GM12878 (cell line): ENCODE measurements at regions not wholly inside any gene's neighbourhood (a gene's known extent, or its start where the extent isn't known, plus 50 kb on each side); places are given as distances from the start of the nearest gene placed in this dataset.

Experiments used
- ATAC-seq: fragments of 200-7000 bp; cut with Tn5 transposase; 3 replicates; pipeline ENCODE4 v1.9.1; 2020; ENCODE audit warnings: mild to moderate bottlenecking, moderate library complexity
- BruUV-seq: library from RNA; stranded (reverse); fragments of 400-500 nt; replicated peaks from 2 replicates; lab custom pipeline; 2021; lab: Mats Ljungman, UMichigan
- CTCF ChIA-PET: fragments of 300-600 bp; sonication (Branson Sonifier 250); formaldehyde crosslinking; extraction: SDS; loops from one replicate; lab custom pipeline; 2021; ENCODE audit warnings: inconsistent platforms; lab: Yijun Ruan, JAX
- POLR2A ChIA-PET: fragments of 350-600 bp; formaldehyde crosslinking; extraction: SDS; loops from one replicate; lab custom pipeline; 2021; ENCODE audit warnings: inconsistent platforms; lab: Charles Lee
- RAD21 ChIA-PET: fragments of 300-600 bp; sonication (Branson Sonifier 250); formaldehyde crosslinking; loops from one replicate; lab custom pipeline; 2023; ENCODE audit warnings: antibody characterized with exemption; ENCODE audit not compliant: unreplicated experiment; lab: Charles Lee
- SMC1A ChIA-PET: fragments of 300-600 bp; sonication (Branson Sonifier 250); formaldehyde crosslinking; loops from one replicate; lab custom pipeline; 2023; ENCODE audit not compliant: unreplicated experiment, uncharacterized antibody; lab: Charles Lee
- DNase-seq: peaks from one replicate; pipeline ENCODE4 v3.0.0-alpha.2; 2011; ENCODE audit warnings: low read depth, low spot score
- FAIRE-seq: peaks from 3 replicates; lab custom pipeline; 2011; peaks lifted over from hg19 to GRCh38; lab: Jason Lieb, UNC
- H2AFZ ChIP-seq: 2 replicates; pipeline ENCODE4 v1.6.0; 2011; ENCODE audit warnings: low read depth, low read length, control low read depth; ENCODE audit not compliant: control insufficient read depth
- H3K27ac ChIP-seq: 2 replicates; pipeline ENCODE4 v1.5.1; 2011; ENCODE audit warnings: control low read depth; ENCODE audit not compliant: control insufficient read depth, insufficient read depth
- H3K27me3 ChIP-seq, 2 experiments: replicated peaks in 1 of 2; 2 replicates each; pipeline versions ENCODE4 v1.6.0 to v1.6.1; 2011; ENCODE audit warnings: low read length in 1 of 2; ENCODE audit not compliant: control insufficient read depth in 2 of 2, insufficient read depth in 2 of 2
- H3K36me3 ChIP-seq, 2 experiments: 2 replicates each; pipeline ENCODE4 v1.5.1; 2011; ENCODE audit warnings: low read length in 1 of 2; ENCODE audit not compliant: control insufficient read depth in 2 of 2, insufficient read depth in 2 of 2
- H3K4me1 ChIP-seq: 2 replicates; pipeline ENCODE4 v1.6.1; 2011; ENCODE audit warnings: mild to moderate bottlenecking, low read length, moderate library complexity, mixed read lengths; ENCODE audit not compliant: control insufficient read depth, insufficient read depth
- H3K4me2 ChIP-seq: 2 replicates; pipeline ENCODE4 v1.6.0; 2011; ENCODE audit warnings: control low read depth; ENCODE audit not compliant: control insufficient read depth, insufficient read depth
- H3K4me3 ChIP-seq: fragments of 200-600 bp; sonication (generic); 2 replicates; pipeline ENCODE4 v1.5.1; 2016
- H3K79me2 ChIP-seq: 2 replicates; pipeline ENCODE4 v1.6.0; 2011; ENCODE audit warnings: low read length; ENCODE audit not compliant: control insufficient read depth, insufficient read depth
- H3K9ac ChIP-seq: 2 replicates; pipeline ENCODE4 v1.8.0; 2011; ENCODE audit warnings: low read length, control low read depth, mixed read lengths; ENCODE audit not compliant: control insufficient read depth, insufficient read depth
- H3K9me3 ChIP-seq: replicated peaks from 3 replicates; pipeline ENCODE4 v1.5.1; 2011; ENCODE audit warnings: mild to moderate bottlenecking, low read length; ENCODE audit not compliant: control insufficient read depth, insufficient read depth
- H4K20me1 ChIP-seq: 2 replicates; pipeline ENCODE4 v1.6.0; 2011; ENCODE audit not compliant: control insufficient read depth, insufficient read depth
- ASH2L ChIP-seq: fragments of 300-600, 200-600 bp; sonication (generic); IDR thresholded peaks from 2 replicates; pipeline ENCODE4 v1.6.1; 2017; ENCODE audit warnings: low read depth, mild to moderate bottlenecking, borderline replicate concordance
- CHD2 ChIP-seq: IDR thresholded peaks from 2 replicates; pipeline ENCODE4 v1.6.1; 2011; ENCODE audit warnings: low read depth, low read length, improper control_type of control experiment, borderline replicate concordance
- CREM ChIP-seq: IDR thresholded peaks from 2 replicates; pipeline ENCODE4 v1.6.1; 2014; ENCODE audit warnings: antibody characterized with exemption, low read depth
- EED ChIP-seq: sonication (generic); IDR thresholded peaks from 2 replicates; pipeline ENCODE4 v1.6.1; 2016; ENCODE audit warnings: antibody characterized with exemption, low read depth
- FOS ChIP-seq: IDR thresholded peaks from 3 replicates; pipeline ENCODE4 v1.6.1; 2011; ENCODE audit warnings: borderline replicate concordance; ENCODE audit not compliant: insufficient read length; ENCODE audit errors: extremely low read depth
- MTA3 ChIP-seq: IDR thresholded peaks from 2 replicates; pipeline ENCODE4 v1.6.1; 2012; ENCODE audit warnings: low read length, inconsistent platforms, borderline replicate concordance
- PAX8 ChIP-seq: fragments of 450-650 bp; IDR thresholded peaks from 2 replicates; pipeline ENCODE4 v1.6.1; 2017; ENCODE audit warnings: mild to moderate bottlenecking, moderate library complexity
- POLR2AphosphoS5 ChIP-seq: IDR thresholded peaks from 2 replicates; pipeline ENCODE4 v1.6.1; 2011; ENCODE audit warnings: mild to moderate bottlenecking, low read length, inconsistent platforms
- RFX5 ChIP-seq: IDR thresholded peaks from 2 replicates; pipeline ENCODE4 v1.6.1; 2011; ENCODE audit warnings: low read depth, low read length, improper control_type of control experiment
- SMAD1 ChIP-seq: fragments of 450-650 bp; IDR thresholded peaks from 2 replicates; pipeline ENCODE4 v1.6.1; 2018; ENCODE audit warnings: mild to moderate bottlenecking, low read depth; ENCODE audit not compliant: partially characterized antibody
- SMAD5 ChIP-seq: IDR thresholded peaks from 2 replicates; pipeline ENCODE4 v1.6.1; 2016; ENCODE audit warnings: antibody characterized with exemption, low read depth
- SREBF2 ChIP-seq: IDR thresholded peaks from 2 replicates; pipeline ENCODE4 v1.6.1; 2012; ENCODE audit warnings: mild to moderate bottlenecking, low read length
- YBX1 ChIP-seq: fragments of 450-650 bp; IDR thresholded peaks from 2 replicates; pipeline ENCODE4 v1.6.1; 2016; ENCODE audit warnings: antibody characterized with exemption
- WGBS: methylation state at CpG from one replicate; pipeline ENCODE4 v1.1.6; 2016; ENCODE audit warnings: low lambda C conversion rate; ENCODE audit not compliant: insufficient replicate concordance, insufficient coverage; ENCODE audit errors: missing lambda C conversion rate; 5-methylcytosine and 5-hydroxymethylcytosine counted together
- in situ Hi-C: fragments of 300-500 bp; cut with MboI; formaldehyde crosslinking; loops from 9 replicates; pipeline ENCODE4 v1.14.3; 2018; ENCODE audit warnings: mixed read lengths
- intact Hi-C: fragments of 100-400 bp; cut with micrococcal nuclease; formaldehyde crosslinking; loops from one replicate; pipeline ENCODE4 v1.14.2; 2022; ENCODE audit not compliant: unreplicated experiment
- TF ChIP-seq, protein P1 (sequence below): fragments of 450-650 bp; IDR thresholded peaks from 2 replicates; pipeline ENCODE4 v1.6.1; 2016; ENCODE audit warnings: mild to moderate bottlenecking

DNA sequence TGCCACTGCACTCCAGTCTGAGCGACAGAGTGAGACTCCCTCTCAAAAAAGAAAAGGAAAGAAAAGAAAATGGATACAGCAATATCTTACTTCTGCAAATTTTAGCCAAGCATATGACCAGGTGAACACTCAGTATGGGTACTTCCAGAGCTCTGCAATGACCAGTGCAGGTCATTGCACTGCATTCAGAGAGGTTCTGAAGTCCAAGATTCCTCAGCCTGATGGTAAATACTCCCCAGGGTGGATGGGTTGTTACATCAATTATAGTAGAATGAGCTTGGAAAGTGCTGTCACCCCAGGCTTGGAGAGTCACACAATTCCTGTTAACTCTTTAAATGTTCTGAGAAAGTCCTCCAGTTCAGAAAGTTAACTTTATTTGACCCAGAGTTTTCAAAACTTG, 103.7 kb downstream of the RPLP1 start:
- Histone ChIP-seq H3K79me2 (no peaks in the 10 kb centered on the region), H4K20me1 (no peaks in the 10 kb centered on the region), H2AFZ (no peak overlapping the region), H3K36me3 (no peaks in the 10 kb centered on the region), H3K4me2 (no peak overlapping the region), H3K4me3 (no peak overlapping the region), H3K27ac (no peak overlapping the region), H3K27me3 (peaks cover 1 to 8% of the 10 kb centered on the region in 2 experiments), H3K9ac (no peak overlapping the region), H3K4me1 (no peaks in the 10 kb centered on the region), H3K9me3 (peaks cover 6% of the 10 kb centered on the region; the same call in 1 of the 3 replicates)
- no peak for FAIRE-seq
- no peak for ATAC-seq
- WGBS, result 33% methylated on average over 1 of the region's 1 CpG
- CTCF ChIA-PET, result no interaction called here
- TF ChIP-seq CREM (no peak), SREBF2 (no peak), PAX8 (no peak), ASH2L (no peak)
- TF ChIP-seq, protein P1, sequence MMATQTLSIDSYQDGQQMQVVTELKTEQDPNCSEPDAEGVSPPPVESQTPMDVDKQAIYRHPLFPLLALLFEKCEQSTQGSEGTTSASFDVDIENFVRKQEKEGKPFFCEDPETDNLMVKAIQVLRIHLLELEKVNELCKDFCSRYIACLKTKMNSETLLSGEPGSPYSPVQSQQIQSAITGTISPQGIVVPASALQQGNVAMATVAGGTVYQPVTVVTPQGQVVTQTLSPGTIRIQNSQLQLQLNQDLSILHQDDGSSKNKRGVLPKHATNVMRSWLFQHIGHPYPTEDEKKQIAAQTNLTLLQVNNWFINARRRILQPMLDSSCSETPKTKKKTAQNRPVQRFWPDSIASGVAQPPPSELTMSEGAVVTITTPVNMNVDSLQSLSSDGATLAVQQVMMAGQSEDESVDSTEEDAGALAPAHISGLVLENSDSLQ, result no peak
- BruUV-seq, result no TSS peak
- POLR2A ChIA-PET, result no interaction called here
- in situ Hi-C loops, result no loop called here
- DNase-seq, result no peak
- intact Hi-C loops, result no loop called here
- RAD21 ChIA-PET, result no interaction called here
- SMC1A ChIA-PET, result no interaction called here

DNA sequence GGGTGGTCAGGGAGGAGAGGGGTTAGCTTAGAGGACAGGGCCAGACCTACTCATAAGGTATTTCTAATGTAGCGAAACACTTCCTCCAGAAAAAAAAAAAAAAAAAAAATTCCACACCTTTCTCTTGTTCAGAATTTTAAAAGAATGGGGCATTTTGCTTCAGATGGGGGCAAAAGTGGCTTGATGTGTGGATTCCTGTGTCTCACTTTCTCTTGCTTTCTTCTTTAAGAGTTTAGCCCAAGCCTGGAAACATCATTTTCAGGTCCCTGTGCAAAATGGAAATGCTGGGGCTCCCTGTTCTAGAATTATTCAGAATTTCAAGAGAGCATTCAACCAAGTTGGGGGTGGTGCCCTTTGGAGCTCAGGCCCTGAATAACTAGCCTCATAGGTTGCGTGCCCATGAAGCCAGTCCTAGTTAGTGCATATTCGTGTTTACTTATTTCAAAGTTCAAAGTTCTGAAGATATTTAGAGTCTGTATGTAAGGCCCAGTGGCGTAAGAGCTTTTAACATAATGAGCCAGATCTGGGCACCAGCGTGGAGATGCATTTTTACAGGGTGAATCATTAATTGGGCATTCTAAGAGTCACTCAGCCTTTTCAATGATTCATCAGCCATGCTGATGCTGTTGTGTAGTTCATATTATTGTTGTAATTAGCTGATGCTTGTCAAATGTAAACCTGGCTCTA, 104.5 kb downstream of the RPLP1 start:
- intact Hi-C loops, result no loop called here
- Histone ChIP-seq H3K36me3 (no peaks in the 10 kb centered on the region), H3K27me3 (peaks cover 1 to 8% of the 10 kb centered on the region in 2 experiments), H3K4me3 (no peak overlapping the region), H3K9me3 (no peaks in the 10 kb centered on the region; the same call in 2 of the 3 replicates), H3K9ac (no peak overlapping the region), H2AFZ (no peak overlapping the region), H3K4me2 (no peak overlapping the region), H4K20me1 (no peaks in the 10 kb centered on the region), H3K4me1 (no peaks in the 10 kb centered on the region), H3K27ac (no peak overlapping the region), H3K79me2 (no peaks in the 10 kb centered on the region)
- DNase-seq (no peak), ATAC-seq (no peak), FAIRE-seq (no peak)
- SMC1A ChIA-PET, result interaction anchor here (0.6 kb wide), 2 partner anchors 29 to 488 kb away, joined by 3 read pairs; no protein-coding TSS in a partner anchor
- POLR2A ChIA-PET, result no interaction called here
- RAD21 ChIA-PET, result no interaction called here
- TF ChIP-seq MTA3, result no peak
- TF ChIP-seq RFX5, result no peak
- no peak for TF ChIP-seq SMAD5
- TF ChIP-seq EED, result no peak
- no peak for TF ChIP-seq POLR2AphosphoS5
- no peak for TF ChIP-seq SMAD1
- no peak for TF ChIP-seq YBX1
- no peak for TF ChIP-seq FOS
- no peak for TF ChIP-seq CHD2
- in situ Hi-C loops, result no loop called here
- CTCF ChIA-PET, result no interaction called here
- WGBS, result 35% methylated on average over 5 of the region's 5 CpGs
- BruUV-seq, result no TSS peak
